Upper lobe of right lung (tissue), 1 donor: ENCODE measurements at regions not wholly inside any gene's neighbourhood (a gene's known extent, or its start where the extent isn't known, plus 50 kb on each side); places are given as distances from the start of the nearest gene placed in this dataset.

Experiments used
- ATAC-seq: fragments of 200-7000 bp; cut with Tn5 transposase; one replicate; pipeline ENCODE4 v1.9.1; 2020; ENCODE audit warnings: mild to moderate bottlenecking, moderate library complexity
- DNase-seq: peaks from one replicate; pipeline ENCODE4 v3.0.0-alpha.2; 2020
- H3K27ac ChIP-seq: fragments of 200-600 bp; one replicate; pipeline ENCODE4 v1.8.0; 2022
- H3K27me3 ChIP-seq: fragments of 200-600 bp; one replicate; pipeline ENCODE4 v1.8.0; 2022; ENCODE audit warnings: mild to moderate bottlenecking
- H3K36me3 ChIP-seq: fragments of 200-600 bp; one replicate; pipeline ENCODE4 v1.8.0; 2022
- H3K4me1 ChIP-seq: fragments of 200-600 bp; one replicate; pipeline ENCODE4 v1.8.0; 2022
- H3K4me3 ChIP-seq: fragments of 200-600 bp; one replicate; pipeline ENCODE4 v1.8.0; 2022; ENCODE audit warnings: mild to moderate bottlenecking
- H3K9me3 ChIP-seq: fragments of 200-600 bp; one replicate; pipeline ENCODE4 v1.8.0; 2022
- intact Hi-C: fragments of 100-400 bp; cut with DNase I; formaldehyde crosslinking; loops from one replicate; pipeline ENCODE4 v1.11.0; 2022
- TF ChIP-seq, protein P1 (sequence below): fragments of 200-600 bp; IDR thresholded peaks from one replicate; pipeline ENCODE4 v1.8.0; 2022; ENCODE audit warnings: antibody characterized with exemption
- donor health status: DM: no; HTN: yes; CAD: no; lungs with severe emphysema.

- H3K36me3 ChIP-seq, result no peaks in the 10 kb centered on the region
- no peak for ATAC-seq
- intact Hi-C loops, result no loop called here
- H3K27ac ChIP-seq, result no peak overlapping the region
- H3K27me3 ChIP-seq, result no peaks in the 10 kb centered on the region
- H3K4me1 ChIP-seq, result no peaks in the 10 kb centered on the region
- TF ChIP-seq, protein P1, sequence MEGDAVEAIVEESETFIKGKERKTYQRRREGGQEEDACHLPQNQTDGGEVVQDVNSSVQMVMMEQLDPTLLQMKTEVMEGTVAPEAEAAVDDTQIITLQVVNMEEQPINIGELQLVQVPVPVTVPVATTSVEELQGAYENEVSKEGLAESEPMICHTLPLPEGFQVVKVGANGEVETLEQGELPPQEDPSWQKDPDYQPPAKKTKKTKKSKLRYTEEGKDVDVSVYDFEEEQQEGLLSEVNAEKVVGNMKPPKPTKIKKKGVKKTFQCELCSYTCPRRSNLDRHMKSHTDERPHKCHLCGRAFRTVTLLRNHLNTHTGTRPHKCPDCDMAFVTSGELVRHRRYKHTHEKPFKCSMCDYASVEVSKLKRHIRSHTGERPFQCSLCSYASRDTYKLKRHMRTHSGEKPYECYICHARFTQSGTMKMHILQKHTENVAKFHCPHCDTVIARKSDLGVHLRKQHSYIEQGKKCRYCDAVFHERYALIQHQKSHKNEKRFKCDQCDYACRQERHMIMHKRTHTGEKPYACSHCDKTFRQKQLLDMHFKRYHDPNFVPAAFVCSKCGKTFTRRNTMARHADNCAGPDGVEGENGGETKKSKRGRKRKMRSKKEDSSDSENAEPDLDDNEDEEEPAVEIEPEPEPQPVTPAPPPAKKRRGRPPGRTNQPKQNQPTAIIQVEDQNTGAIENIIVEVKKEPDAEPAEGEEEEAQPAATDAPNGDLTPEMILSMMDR, result no peak
- no peak for DNase-seq
- H3K9me3 ChIP-seq, result no peaks in the 10 kb centered on the region
- no peak overlapping the region for H3K4me3 ChIP-seq
Measured at GRCh38 chr3:116552246-116552645, 107.0 kb upstream of the LSAMP start.

- Histone ChIP-seq H3K36me3 (no peaks in the 10 kb centered on the region), H3K9me3 (no peaks in the 10 kb centered on the region), H3K4me3 (no peak overlapping the region), H3K4me1 (no peaks in the 10 kb centered on the region), H3K27me3 (no peaks in the 10 kb centered on the region), H3K27ac (no peak overlapping the region)
- TF ChIP-seq, protein P1, result no peak
- intact Hi-C loops, result no loop called here
- no peak for DNase-seq
- no peak for ATAC-seq
Measured at GRCh38 chr3:116553355-116553754, 108.1 kb upstream of the LSAMP start.

GRCh38 chr3:116561529-116561928, 116.2 kb upstream of the LSAMP start:
- DNase-seq (no peak), ATAC-seq (no peak)
- TF ChIP-seq, protein P1, result no peak
- Histone ChIP-seq H3K4me1 (no peaks in the 10 kb centered on the region), H3K9me3 (no peaks in the 10 kb centered on the region), H3K36me3 (no peaks in the 10 kb centered on the region), H3K27me3 (no peaks in the 10 kb centered on the region), H3K4me3 (no peak overlapping the region), H3K27ac (no peak overlapping the region)
- intact Hi-C loops, result no loop called here

- intact Hi-C loops, result no loop called here
- no peak for DNase-seq
- no peak overlapping the region for H3K4me3 ChIP-seq
- H3K4me1 ChIP-seq, result no peaks in the 10 kb centered on the region
- no peaks in the 10 kb centered on the region for H3K36me3 ChIP-seq
- no peak overlapping the region for H3K27ac ChIP-seq
- ATAC-seq, result no peak
- H3K9me3 ChIP-seq, result no peaks in the 10 kb centered on the region
- TF ChIP-seq, protein P1, result no peak
- no peaks in the 10 kb centered on the region for H3K27me3 ChIP-seq
Measured at GRCh38 chr3:116563351-116563750, 118.1 kb upstream of the LSAMP start.

DNA sequence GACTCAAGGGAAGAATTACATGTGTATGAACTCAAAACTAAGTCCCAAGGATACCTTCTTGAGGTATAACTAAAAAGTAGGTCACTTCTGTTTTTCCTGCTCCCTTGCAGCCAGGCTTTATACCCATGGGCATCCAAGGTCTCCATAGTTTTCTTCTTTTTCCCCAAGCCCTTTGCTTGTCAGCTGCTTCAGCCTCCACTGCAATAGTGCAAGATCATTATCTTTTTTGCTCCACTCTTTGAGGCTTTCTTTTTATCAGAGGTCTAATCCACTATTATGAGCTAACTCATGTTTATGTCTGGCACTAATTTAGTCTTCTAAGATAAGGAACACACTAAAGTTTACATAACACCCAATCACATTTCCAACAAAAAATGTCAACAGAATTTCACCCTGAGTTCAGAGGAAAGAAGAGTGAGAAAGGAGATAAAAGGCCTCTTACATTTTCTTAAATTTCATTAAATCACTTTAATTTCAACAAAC, 121.2 kb upstream of the LSAMP start:
- Histone ChIP-seq H3K27ac (no peak overlapping the region), H3K36me3 (no peaks in the 10 kb centered on the region), H3K27me3 (no peaks in the 10 kb centered on the region), H3K9me3 (no peaks in the 10 kb centered on the region), H3K4me3 (no peak overlapping the region), H3K4me1 (no peaks in the 10 kb centered on the region)
- TF ChIP-seq, protein P1, result no peak
- intact Hi-C loops, result no loop called here
- DNase-seq (no peak), ATAC-seq (no peak)

DNA sequence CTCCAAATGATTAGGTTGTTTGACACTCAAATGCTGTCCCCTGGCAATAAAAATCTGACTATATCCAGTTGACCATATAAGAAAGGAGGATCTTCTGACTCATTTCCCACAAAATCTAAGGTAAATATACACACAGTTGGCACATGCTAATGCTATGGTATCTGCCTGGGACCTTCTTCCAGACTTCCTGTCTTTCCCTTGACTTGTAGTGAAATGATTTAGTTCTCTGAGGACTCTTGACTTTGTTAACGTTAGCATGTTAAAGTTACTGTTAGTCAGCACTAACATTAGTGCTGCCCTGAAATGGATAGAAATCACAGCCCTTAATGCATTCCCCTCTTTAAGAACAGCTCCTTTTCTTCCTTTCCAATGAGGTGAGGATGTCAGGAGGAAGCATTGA, 124.3 kb upstream of the LSAMP start:
- Histone ChIP-seq H3K4me1 (no peaks in the 10 kb centered on the region), H3K9me3 (no peaks in the 10 kb centered on the region), H3K36me3 (no peaks in the 10 kb centered on the region), H3K27ac (no peak overlapping the region), H3K27me3 (no peaks in the 10 kb centered on the region), H3K4me3 (no peak overlapping the region)
- no peak for DNase-seq
- intact Hi-C loops, result no loop called here
- ATAC-seq, result no peak
- TF ChIP-seq, protein P1, result no peak
